ENCODE measurements at regions not wholly inside any gene's neighbourhood (a gene's known extent, or its start where the extent isn't known, plus 50 kb on each side); places are given as distances from the start of the nearest gene placed in this dataset.
A peak's percentile ranks its signal among the peaks of the same experiment; 100 is the strongest.
"Not testable (repeated sequence)": the region's sequence is repeated elsewhere in the genome, so short reads cannot be mapped to it uniquely, and the experiment has no call there.

DNA sequence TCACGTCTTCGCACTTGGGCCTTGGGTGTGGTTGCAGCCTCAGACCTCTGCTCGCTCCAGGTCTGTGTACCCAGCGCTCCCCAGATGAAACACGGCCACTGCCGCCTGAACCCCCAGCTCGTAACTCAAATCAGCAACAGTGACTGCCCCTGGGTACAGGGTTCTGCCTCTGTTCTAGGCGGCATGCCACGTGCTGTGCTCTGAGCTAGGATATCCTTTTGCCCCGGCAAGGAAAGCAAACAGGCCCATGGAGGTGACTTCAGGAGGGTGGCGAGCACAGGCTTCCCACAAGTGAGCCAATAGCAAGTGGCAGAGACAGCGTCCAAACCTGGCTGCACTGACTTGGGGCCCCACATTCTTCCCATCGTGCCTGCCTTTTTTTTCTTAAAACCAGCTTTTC, 96.3 kb upstream of the PZP start:
- DNase-seq = not testable (repeated sequence)

DNA sequence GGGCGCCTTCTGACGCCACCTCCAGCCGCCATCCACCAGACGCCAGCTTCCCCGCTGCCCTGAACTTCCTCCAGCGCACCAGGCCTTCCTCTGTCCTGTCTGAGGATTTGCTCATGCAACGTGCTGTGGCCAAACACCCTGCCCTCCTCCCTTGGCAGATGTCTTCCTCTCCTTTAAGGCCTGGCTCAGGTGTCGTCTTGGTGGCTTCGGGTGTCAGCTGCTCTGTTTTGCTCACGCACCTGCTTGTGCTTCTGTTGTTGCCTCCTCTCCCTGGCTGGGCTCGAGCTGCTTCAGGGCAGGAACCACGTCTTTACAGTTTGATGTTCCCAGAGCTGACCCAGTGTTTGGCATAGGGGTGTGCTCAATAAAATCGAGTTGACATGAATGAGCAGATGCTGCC, 87.7 kb upstream of the PZP start:
- DNase-seq = not testable (repeated sequence)

DNA sequence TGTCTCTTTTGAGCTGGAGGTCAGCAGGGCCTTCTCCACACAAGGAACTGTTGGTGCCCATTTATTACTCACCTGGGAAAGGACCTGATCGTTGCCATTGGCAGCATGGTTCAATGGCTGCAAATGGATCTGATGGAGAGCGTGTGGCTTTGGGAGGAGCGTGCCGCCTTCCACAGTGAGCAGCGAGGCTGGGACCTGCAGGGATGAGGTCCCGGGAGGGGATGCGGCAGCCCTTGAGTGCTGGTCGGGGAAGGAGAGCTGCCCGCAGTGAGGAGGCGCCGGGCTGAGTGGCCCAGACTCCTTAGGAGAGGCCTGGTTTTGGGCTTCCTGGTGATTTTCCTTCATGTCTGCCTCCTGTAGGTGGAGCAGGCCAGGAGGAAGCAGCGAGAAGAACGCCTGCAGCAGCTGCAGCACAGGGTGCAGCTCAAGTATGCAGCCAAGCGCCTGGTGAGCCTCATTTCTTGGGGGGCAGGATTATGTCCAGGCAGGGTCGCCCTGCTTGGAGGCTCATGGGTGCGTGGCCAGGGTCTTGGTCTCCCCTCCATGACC, 86.0 kb upstream of the PZP start:
- DNase-seq = not testable (repeated sequence)

DNA sequence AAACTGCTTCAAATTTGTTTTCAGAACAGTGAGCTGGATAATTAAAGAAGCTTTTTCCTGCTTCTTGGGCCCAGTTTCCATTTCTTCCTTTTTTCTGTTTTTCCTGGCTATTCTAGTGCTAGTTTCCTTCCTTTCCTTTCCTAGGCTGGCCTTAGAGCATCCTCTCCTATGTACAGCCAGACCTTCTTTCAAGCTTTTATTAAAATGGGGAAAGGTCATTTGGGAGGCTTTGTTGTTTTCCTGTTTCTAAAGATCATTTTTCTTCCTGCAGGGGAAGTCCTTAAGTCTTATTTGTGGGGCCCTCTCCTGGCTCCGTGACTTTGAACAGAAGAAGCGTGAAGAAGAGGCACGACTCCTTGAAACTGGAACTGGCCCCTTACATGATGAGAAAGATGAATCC, 85.2 kb upstream of the PZP start:
- DNase-seq = not testable (repeated sequence)

DNA sequence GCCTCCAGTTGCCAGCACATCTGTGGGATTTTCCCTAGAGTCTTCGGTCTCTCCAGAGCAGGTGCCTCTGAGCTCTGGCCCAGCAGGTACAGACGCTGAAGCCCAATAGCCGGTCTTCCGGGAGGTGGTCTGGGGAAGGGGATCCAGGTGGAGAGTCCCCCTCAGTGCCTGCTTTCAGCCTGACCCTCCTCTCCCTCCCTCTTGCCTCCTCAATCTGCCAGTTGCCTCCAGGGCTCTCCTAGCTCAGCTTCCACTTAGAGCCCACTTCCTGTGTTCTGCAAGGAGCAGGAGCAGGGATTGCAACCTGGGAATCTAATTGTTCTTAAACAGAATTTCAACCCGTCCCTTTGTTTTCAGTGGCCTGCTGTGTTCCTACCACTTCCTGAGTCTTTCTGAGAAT, 81.8 kb upstream of the PZP start:
- DNase-seq = not testable (repeated sequence)

DNA sequence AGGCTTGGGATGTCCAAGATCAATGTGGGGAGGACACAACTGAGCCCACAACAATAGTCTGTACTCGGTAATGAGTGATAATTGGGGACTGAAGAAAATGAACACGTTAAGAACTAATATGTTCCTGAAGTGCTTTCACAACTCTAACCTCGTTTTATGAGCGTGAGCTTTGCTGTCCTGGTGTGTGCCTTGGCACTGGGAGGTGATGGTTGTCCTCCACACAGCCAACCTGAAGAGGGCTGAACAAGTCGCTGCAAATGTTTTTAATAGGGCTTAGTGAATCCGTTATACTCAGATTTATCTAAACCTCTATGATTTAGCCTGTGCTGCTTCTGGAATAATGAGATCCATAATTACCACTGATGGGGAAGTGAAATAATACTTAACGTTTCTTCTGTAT, 76.5 kb upstream of the PZP start:
- not testable (repeated sequence) for DNase-seq

DNA sequence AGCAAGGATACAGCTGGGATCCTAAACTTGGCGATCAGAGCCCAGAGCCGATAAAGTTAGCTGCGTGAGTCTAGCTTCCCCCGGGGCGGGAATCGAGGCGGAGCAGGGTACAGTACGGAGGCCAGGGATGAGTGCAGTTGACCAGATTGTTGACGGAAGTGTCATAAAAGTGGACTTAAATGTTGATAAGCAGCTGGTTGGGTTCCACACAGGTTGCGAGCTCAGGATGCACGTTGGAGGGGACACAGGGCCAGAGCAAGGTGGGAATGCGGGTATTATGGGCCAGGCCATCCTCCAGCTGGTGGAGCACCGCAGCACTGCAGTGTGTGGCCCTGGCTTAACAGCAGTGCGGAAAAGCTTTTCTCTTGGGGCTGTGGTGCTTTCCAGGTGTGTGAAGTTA, 76.0 kb upstream of the PZP start:
- not testable (repeated sequence) for DNase-seq

DNA sequence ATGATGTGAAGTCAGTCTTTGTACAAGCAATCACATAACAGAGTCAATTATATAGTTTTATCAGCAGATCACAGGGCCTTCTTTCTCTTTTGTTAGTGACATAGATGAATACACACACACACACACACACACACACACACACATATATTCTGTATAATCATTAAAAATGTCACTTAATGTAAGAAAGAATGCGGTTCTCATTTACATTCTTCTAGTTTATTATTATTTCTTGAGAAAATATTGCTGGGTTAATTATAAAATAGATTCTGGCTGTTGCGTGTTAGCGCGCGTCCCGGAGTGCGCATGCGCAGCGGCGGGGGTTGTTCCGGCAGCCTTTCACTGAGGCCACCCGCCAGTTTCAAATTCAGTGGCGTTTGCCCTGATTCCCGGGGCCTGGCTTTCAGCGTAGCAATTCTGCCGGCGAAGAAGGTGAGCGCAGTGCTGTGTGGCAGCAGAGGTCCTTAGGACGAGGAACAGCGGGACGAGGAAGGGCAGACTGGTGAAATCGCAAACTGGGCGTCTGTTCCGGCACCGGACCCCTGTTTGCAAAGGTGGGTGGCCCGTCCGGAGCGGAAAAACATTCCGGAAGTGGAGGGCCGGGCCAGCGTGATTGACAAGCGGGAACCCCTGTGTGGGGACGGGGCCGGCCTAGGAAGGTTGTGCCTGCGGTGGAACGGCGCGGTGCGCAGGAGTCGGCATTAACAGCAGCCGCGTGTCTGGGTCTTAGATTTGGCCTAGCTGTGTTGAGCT, 75.3 kb upstream of the PZP start:
- peak; percentile 89 for DNase-seq

DNA sequence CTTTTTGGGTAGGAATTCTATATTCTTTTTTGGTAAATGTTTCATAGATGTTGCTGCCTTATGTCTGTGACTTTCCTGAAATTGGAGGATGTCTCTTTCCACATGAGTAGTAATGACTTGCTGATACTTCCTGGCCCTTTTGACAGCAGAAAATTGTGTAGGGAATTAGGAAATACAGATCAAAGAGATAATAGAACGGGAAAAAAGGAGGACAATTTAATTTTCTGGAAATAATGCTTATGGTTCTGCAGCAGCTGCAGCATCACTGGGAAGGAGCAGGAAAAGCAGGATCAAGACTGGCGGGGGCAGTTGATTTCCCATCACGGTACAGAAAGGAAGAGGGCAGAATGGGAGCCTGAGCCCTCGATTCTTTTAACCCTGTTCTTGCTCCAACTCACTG, 68.8 kb upstream of the PZP start:
- no peak for DNase-seq

DNA sequence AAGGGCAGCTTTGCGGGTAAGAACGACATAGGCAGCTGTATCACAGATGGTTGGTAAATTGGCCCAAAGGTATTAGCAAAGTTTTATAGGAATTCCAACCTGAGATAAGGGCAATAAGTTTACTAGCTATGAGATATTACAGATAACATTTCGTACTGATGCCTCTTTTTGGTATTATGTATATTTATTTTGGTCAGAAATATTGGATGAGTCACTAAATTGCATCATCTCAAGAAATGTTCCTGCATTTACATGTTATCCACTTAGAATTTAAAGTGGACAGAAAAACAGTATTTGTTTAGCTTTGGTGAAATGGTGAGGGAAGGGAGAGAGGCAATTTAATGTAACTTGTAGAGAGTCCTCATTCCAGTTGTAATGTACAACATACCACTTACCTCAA, 65.1 kb upstream of the PZP start:
- no peak for DNase-seq

DNA sequence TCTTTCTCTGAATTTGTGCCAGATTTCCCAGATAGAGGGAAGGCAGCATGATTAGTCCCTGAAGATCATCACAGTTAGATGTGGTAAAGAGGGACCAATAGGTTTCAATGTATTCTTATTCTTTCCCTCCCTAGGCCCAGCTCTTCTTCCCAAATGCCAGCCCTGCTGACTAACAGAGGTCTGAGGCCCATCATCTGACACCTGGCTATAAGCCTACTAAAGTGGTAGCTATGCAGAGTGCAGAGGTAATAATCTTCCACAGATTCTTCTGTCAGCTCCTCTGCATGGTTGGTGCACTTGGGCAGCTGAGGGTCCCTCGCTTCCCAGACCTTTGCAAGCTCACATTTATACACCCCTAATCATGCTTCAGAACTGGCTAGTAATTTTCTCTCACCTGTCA, 63.7 kb upstream of the PZP start:
- DNase-seq = no peak

DNA sequence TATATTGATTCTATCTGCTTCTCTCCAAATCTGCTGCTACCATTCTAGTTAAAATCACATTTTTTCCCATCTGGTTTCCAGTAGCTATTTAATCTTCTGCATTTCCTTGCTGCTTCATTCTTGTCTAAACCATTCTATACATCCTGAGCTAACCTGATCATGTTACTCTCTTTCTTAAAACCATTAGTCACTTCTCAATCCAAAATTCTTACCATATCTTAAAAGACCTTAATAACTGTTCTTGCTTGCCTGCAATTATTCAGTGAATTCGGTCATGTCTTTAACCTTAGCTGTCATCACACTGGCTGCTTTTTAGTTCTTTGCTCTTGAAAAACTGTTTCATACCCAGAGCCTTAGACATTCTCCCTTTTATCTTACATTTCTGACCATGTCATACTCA, 56.4 kb upstream of the PZP start:
- no peak for DNase-seq

DNA sequence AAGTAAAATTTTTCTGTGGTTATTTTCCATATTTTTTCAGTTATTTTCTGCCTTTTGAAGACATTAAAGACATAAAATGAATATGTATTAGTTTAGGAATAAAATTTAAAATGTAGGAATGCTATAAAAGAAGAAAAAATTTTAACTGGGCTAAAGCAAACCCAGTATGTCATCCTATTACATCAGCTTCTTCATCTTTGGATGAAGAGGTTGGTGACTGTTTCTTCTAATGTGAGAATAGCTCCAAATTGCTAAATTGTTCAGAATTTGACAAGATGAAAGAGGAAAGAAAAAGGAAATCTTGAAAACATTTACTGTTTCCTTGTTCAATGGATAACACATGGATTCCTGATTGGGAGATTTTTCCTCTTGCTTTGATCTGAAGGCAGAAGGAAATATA, 52.7 kb upstream of the PZP start:
- no peak for DNase-seq

DNA sequence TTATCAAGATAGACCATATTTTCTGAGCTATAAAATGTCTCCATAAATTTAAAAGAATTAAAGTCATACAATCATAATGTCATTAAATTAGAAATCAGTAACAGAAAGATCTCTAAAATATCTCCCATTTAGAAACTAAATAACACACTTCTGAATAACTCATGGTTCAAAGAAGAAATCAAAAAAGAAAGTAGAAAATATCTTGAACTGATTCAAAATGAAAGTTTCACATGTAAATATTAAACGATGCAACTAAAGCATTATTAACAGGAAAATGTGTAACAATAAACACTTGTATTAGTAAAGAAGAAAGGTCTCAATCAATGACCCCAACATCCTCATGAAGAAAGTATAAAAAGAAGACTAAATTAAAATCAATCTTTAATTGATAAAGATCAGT, 50.5 kb upstream of the PZP start:
- DNase-seq = no peak
